ELF-1 (cell line): ENCODE measurements at regions not wholly inside any gene's neighbourhood (a gene's known extent, or its start where the extent isn't known, plus 50 kb on each side); places are given as distances from the start of the nearest gene placed in this dataset.

Experiments
- DNase-seq: peaks from one replicate; pipeline ENCODE4 v3.0.0-alpha.2; 2016; ENCODE audit warnings: low read depth, low spot score

DNA sequence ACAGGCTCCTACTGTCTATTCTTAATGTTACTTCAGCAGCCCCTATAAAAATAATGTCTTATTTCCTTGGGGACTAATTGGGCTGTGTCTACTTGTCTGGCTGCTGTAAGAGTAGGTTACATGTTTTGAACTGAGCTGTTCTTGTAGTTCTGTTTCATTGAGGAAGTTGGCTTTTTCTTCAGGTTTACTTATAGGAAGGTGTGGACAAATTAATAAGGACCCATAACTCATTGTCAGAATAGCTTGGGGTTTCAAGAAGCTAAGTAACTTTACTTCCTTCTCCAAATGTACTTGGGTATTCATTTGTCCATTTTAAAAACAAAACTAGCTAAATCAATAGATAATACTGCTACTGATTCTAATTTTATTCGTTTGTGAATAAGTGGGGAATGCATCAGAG, 487.2 kb downstream of the FAT4 start:
- DNase-seq = no peak

DNA sequence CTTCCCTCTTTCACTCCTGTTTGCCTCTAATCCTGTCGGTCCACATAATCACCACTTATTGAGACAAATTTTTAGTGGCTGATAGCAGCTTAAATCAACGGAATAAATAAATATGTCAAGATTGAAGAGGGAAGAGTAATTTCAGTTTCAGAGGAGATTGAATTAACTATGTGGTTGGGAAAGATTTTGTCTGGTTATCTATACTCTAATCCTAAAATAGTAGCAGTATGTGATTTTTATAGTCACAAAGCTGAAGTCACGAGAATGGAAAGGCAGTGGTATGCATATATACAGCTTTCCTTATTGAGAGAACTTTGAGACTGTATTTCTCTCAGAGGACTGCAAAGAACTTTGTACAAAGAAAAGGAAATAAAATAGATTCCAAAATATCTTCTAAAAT, 493.3 kb downstream of the FAT4 start:
- no peak for DNase-seq

DNA sequence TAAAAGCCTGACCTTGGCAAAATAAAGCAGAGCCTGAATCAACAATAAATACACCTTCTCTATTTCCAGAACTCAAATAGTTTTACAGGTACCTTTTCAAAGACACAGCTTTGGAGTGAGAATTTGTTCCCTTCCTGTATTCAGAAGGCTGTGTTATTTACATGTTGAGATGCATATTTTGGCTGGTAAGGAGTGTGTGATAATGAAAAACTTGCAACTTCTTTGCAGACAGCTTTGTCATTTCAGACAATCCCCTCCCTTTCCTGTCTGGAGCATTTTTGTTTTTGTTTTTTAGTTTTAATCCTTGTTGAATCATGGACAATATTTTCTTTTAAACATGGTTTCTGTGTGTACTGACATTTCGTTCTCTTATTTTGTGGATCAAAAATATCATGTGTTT, 493.8 kb downstream of the FAT4 start:
- no peak for DNase-seq

- no peak for DNase-seq
Observed at GRCh38 chr4:125811892-125812291, 497.1 kb downstream of the FAT4 start.

DNA sequence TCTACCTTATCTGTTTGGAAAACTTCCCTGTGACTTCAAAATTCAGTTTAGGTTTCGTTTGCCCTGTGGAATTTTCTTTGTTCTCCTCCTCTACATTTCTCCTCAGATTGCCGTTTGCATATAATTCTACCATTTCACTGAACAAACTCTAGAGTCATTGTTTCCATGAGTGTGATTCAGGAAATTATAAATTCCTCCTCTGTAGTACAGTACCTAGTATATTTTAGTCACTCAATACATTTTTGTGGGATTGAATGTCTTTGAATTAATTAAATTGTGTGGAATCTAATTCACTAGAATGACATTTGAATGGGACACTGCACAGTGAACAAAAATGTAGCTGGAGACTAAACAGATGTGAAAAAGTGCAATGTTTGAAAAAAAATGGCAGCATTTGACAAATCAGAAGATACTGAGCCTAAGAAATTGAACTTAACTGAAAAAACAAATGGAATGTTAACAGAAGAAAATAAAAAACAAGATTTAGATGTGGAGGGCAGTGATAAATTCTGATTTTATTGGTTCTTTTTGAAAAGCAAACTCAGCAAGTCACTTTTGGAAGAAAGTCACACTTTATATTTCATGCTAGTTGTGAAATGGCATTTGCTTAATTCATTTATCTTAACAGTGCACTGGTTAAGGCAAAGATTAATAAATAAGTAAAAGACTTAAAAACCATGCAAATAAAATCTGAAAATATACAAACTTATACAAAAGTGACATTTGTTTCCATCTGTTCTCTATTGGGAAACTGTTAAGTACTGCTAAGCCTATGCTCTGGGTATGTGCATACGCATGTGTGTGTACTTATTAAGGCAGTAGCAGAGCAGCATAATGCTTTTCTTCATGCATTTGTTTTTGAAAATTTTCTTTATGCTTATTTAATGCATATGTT, 512.3 kb downstream of the FAT4 start:
- DNase-seq = no peak

- DNase-seq = no peak
Observed at GRCh38 chr4:125827696-125828052, 512.9 kb downstream of the FAT4 start.

GRCh38 chr4:125828346-125828745, 513.6 kb downstream of the FAT4 start:
- no peak for DNase-seq

DNA sequence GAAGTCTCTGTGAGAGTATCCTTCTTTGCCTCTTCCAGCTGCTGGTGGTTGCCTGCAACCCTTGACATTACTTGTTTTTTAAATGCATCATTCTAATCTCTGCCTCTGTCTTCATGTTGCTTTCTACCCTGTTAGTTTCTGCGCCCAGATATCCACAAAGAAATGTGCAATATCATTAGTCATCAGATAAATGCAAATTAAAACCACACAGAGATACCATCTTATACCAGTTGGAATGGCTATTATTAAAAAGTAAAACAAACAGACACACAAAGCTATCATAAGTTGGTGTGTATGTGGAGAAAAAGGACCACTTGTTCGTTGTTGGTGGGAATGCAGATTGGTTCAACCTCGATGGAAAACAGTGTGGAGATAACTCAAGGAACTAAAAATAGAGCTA, 517.4 kb downstream of the FAT4 start:
- no peak for DNase-seq

GRCh38 chr4:125836597-125837195, 521.9 kb downstream of the FAT4 start:
- DNase-seq = no peak

- no peak for DNase-seq
Observed at GRCh38 chr4:125837493-125838201, 522.9 kb downstream of the FAT4 start.

GRCh38 chr4:125838202-125838601, 523.4 kb downstream of the FAT4 start:
- DNase-seq = no peak

DNA sequence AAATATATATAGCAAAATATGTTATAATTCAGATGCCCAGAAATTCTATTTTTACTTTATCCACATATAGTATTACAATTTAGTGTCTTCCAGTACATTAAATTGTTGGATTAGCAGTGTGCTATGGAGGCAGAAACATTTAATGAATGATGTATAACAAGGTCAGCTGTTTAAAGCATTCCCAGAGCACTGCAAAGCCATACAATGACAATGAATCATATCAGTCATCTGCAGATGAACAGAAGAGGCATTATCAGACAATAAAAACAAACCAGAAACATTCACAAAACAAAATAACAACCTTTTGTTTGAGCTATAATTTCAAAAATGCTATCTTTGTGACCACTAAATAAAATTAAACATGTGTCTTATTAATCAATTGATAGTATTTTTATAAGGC, 524.2 kb downstream of the FAT4 start:
- no peak for DNase-seq

GRCh38 chr4:125843947-125844346, 529.2 kb downstream of the FAT4 start:
- DNase-seq = no peak

- no peak for DNase-seq
Observed at GRCh38 chr4:125847518-125847917, 532.8 kb downstream of the FAT4 start.

DNA sequence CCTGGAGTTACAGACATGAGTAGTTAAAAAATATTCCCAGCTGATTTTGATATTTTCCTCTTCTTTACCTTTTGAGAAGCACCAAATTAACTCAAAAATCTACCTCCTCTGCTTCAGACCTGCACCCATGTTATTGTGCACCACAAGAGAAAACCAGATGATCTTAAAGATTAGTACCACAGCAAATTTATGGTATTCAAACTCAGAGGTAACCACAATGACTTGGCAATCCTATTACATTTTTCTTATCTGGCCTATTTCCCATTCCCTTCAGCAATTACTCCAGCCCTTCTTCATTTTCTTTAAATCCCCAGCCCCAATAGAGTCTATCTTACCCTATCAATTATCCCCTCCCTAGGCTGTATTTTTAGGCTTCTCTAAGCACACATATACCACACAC, 535.1 kb downstream of the FAT4 start:
- no peak for DNase-seq

DNA sequence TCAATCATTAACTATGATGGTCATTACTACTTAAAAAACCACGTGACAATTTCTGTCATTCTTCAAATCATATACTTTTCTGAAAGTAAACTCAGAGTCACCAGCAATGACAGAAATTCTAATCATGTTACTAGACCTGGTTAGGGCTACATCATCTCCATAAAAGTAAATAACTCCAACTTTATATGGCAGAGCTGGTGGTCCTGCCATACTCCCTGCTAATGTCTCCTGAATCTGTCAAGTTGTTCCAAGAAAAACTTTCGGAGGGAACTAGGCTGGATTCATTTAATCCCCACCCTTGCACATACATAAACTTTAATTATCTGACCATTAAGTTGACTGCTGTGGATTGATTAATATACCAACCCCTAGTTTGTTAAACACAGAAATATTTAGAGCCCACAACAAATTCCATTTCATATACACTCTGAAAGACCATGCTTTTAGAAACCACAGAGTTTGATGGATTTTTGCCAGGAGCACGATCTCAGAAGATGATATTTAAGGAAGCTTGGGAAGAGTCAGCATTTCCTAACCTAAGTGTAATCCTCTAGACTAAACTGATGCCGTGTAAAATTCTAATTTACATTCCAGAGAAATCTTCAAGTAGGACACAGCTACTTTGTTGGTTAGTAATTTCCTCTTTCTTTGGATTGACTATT, 577.0 kb downstream of the FAT4 start:
- no peak for DNase-seq

DNA sequence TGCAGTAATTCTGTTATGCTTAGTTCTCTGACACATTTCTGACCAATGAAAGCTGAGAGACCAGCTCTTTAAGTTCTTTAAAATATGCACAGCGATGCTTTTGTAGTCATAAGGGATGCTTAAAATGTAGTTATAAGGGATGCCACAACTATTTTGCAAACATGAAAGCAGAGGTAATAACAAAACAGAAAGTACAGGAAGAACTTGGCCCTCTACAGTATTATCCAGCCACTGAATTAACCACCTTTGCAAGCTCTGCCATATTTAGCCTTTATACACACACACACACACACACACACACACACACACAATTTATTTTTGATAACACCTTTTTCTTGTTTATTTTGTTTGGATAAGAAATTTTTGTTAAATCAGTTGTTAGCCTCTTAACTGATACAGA, 590.0 kb downstream of the FAT4 start:
- no peak for DNase-seq

GRCh38 chr4:125911058-125911457, 596.3 kb downstream of the FAT4 start:
- no peak for DNase-seq

DNA sequence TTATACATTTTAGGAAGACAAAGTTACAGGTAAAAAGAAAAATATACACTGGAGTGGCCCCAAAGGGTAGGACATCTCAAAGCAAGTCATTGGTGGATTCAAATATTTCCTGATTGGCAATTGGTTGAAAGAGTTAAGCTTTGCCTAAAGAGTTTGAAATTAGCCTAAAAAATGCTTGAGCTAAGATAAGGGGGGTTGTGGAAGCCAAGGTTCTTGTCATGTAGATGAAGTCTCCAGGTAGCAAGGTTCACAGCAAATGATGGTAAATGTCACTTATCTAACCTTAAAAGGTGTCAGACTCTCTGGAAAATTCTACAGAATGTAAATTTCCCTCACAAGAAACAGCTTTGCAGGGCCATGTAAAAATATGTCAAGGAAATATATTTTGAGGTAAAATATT, 596.7 kb downstream of the FAT4 start:
- DNase-seq = no peak

DNA sequence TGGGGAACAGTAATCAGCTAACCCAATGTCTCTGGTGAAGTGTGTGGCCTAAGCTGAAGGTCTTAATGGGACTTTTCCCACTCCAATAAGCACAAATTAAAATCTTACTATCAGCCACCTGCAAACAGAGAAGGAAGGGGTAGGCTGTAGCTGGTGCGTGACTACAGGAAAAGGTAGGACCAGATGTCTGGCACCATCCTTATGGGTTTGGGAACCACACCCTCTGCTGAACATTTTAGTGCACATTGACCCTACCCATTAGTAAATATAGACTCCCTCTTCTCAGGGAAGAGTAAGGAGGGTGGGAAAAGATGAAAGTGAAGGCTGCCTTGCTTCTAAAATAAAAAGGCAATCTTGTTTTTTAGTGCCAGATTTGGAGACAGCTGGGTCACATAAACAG, 602.8 kb downstream of the FAT4 start:
- DNase-seq = no peak

DNA sequence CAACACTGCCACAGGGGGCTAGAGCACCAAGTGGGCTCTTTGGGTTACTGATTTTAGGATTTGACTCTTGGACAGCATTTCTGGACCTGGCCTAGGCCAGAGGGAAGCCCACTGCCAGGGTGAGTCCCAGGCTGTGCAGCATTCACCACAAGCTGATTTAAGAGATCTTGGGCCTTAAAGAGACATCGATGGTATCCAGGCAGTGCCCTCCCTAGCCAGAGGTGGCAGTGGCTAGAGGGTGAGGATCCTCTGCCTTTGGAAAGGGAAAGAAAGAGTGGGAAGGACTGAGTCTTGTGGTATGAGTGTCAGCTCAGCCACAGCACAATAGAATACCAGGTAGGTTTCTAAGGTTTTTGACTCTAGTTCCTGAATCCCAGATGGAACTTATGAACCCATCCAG, 613.9 kb downstream of the FAT4 start:
- no peak for DNase-seq

DNA sequence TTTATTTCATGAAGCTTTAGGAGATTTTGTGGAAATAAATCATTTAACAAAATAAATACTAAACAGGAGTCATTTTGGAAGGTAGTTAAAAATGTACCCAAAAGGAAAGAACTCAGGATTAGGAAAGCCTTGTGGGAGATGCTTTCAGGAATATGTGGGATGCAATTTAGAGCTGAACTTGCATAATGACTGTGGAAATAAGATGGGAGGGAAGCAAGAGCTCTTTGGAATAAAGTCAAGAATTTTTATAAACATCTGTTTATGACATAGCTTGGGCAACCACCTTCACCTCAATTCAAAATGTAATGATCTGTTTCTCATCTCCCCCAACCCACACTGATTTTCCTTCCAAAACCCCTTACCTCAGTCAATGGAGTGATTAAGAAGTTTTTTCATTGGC, 623.8 kb downstream of the FAT4 start:
- no peak for DNase-seq
